ENCODE measurements at regions not wholly inside any gene's neighbourhood (a gene's known extent, or its start where the extent isn't known, plus 50 kb on each side); places are given as distances from the start of the nearest gene placed in this dataset.

DNA sequence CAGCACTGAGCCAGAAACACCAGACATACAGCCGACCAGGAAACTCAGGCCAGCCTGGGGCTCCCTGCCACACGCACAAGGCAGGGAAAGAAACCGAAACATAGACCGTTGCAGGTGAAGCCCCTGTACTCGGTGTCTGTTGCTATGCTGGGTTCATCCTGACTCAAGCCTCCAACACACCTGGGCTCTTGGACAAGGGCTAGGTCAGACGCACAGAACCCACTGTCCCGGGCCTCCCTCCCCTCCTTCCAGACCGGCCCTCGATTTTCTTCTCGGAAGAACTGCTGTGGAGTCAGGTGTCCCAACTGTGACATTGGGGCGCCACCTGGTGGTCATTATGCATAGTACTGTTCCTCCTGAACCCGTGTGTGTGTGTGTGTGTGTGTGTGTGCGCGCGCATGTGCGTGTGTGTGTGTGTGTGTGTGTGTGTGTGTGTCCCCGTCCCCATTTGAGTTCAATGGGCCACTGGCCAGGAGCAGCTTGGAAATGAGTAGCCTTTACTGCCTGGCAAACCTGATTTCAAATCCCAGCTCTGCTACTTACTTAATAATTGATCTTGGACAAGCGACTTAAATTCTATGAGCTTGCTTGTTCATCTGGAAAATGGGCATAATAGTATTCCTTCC is 55.4 kb upstream of the GLI2 start:
- Histone ChIP-seq H4K20me1 (ENCODE audit: insufficient read depth, low read length) (no peaks in the 10 kb centered on the region), H3K36me3 (ENCODE audit: insufficient read depth, low read length) (no peaks in the 10 kb centered on the region), H2AFZ (ENCODE audit: low read length) (no peak overlapping the region), H3K9me3 (ENCODE audit: low read depth, low read length) (no peaks in the 10 kb centered on the region), H3K4me2 (ENCODE audit: insufficient read depth, low read length) (peak overlapping the region; percentile 35), H3K27me3 (ENCODE audit: insufficient read depth, low read length) (no peaks in the 10 kb centered on the region), H3K27ac (ENCODE audit: low read depth, low read length) (no peak overlapping the region), H3K4me3 (ENCODE audit: insufficient read depth, low read length) (no peak overlapping the region), H3K79me2 (ENCODE audit: insufficient read depth, low read length) (no peaks in the 10 kb centered on the region), H3K4me1 (ENCODE audit: insufficient read depth, low read length) (peaks cover 33% of the 10 kb centered on the region)
- DNase-seq (ENCODE audit: insufficient read length, low spot score, missing footprints) = peak; percentile 96
- TF ChIP-seq, protein P1, sequence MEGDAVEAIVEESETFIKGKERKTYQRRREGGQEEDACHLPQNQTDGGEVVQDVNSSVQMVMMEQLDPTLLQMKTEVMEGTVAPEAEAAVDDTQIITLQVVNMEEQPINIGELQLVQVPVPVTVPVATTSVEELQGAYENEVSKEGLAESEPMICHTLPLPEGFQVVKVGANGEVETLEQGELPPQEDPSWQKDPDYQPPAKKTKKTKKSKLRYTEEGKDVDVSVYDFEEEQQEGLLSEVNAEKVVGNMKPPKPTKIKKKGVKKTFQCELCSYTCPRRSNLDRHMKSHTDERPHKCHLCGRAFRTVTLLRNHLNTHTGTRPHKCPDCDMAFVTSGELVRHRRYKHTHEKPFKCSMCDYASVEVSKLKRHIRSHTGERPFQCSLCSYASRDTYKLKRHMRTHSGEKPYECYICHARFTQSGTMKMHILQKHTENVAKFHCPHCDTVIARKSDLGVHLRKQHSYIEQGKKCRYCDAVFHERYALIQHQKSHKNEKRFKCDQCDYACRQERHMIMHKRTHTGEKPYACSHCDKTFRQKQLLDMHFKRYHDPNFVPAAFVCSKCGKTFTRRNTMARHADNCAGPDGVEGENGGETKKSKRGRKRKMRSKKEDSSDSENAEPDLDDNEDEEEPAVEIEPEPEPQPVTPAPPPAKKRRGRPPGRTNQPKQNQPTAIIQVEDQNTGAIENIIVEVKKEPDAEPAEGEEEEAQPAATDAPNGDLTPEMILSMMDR (IDR thresholded peaks at IDR 0.05; ENCODE audit: extremely low read depth, low read depth, low read length) = peak; percentile 63

DNA sequence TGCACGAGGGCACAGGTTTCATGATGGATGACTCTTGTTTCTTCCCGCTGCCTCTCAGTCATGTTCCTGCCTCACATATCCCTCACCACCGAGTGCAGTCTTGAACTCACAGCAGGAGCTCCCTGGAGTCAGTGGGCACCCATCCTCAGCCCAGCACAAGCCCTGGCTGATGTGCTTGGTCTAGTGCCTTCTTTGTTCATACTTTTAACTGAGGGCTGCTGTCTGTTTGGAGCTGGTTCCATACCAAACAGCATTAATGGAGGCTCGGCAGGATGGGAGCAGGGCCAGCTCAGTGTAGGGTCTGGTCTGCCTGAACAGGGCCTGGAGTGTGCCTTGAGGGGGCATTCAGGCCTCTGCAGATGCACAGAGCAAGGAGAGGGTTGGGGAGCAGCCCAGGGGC is 54.5 kb upstream of the GLI2 start:
- no peaks in the 10 kb centered on the region for H3K79me2 ChIP-seq (ENCODE audit: insufficient read depth, low read length)
- H3K27me3 ChIP-seq (ENCODE audit: insufficient read depth, low read length) = no peaks in the 10 kb centered on the region
- no peak for DNase-seq (ENCODE audit: insufficient read length, low spot score, missing footprints)
- peaks cover 33% of the 10 kb centered on the region for H3K4me1 ChIP-seq (ENCODE audit: insufficient read depth, low read length)
- no peaks in the 10 kb centered on the region for H3K9me3 ChIP-seq (ENCODE audit: low read depth, low read length)
- H4K20me1 ChIP-seq (ENCODE audit: insufficient read depth, low read length) = no peaks in the 10 kb centered on the region
- TF ChIP-seq, protein P1 (IDR thresholded peaks at IDR 0.05; ENCODE audit: extremely low read depth, low read depth, low read length) = no peak
- H3K4me2 ChIP-seq (ENCODE audit: insufficient read depth, low read length) = no peak overlapping the region
- no peaks in the 10 kb centered on the region for H3K36me3 ChIP-seq (ENCODE audit: insufficient read depth, low read length)
- no peak overlapping the region for H3K4me3 ChIP-seq (ENCODE audit: insufficient read depth, low read length)
- no peak overlapping the region for H2AFZ ChIP-seq (ENCODE audit: low read length)
- no peak overlapping the region for H3K27ac ChIP-seq (ENCODE audit: low read depth, low read length)

DNA sequence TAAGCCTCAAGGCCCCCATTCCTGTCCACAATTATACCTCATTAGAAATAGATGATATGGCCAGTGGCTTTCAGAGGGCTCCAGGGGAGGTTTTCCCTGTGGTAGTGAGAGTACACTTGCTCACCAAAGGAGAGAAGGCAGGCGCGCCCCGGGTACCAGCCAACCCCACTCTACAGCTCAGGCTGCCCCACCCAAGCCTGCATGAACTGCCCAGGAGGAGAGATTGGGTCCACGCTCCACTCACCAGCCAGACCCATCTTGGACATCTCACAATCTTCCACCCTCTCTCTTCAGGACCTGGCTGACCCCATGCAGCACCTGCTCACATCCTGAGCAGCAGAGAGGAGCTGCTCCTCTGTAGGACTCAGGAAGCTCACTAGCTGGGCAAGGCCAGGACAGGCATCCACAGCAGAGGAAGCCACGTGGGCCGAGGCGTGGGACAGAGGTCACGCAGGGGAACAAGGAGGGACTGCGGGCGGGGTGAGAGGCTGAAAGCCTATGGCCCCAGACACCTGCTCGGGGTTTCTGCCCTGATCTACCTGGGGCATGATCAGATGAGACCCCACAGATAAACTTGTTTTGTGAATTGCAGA is 53.9 kb upstream of the GLI2 start:
- Histone ChIP-seq H3K27ac (ENCODE audit: low read depth, low read length) (no peak overlapping the region), H2AFZ (ENCODE audit: low read length) (no peak overlapping the region), H3K9me3 (ENCODE audit: low read depth, low read length) (no peaks in the 10 kb centered on the region), H3K4me2 (ENCODE audit: insufficient read depth, low read length) (no peak overlapping the region), H3K36me3 (ENCODE audit: insufficient read depth, low read length) (no peaks in the 10 kb centered on the region), H4K20me1 (ENCODE audit: insufficient read depth, low read length) (no peaks in the 10 kb centered on the region), H3K27me3 (ENCODE audit: insufficient read depth, low read length) (no peaks in the 10 kb centered on the region), H3K4me3 (ENCODE audit: insufficient read depth, low read length) (no peak overlapping the region), H3K79me2 (ENCODE audit: insufficient read depth, low read length) (no peaks in the 10 kb centered on the region), H3K4me1 (ENCODE audit: insufficient read depth, low read length) (peaks cover 33% of the 10 kb centered on the region)
- no peak for DNase-seq (ENCODE audit: insufficient read length, low spot score, missing footprints)
- TF ChIP-seq, protein P1 (IDR thresholded peaks at IDR 0.05; ENCODE audit: extremely low read depth, low read depth, low read length) = no peak

DNA sequence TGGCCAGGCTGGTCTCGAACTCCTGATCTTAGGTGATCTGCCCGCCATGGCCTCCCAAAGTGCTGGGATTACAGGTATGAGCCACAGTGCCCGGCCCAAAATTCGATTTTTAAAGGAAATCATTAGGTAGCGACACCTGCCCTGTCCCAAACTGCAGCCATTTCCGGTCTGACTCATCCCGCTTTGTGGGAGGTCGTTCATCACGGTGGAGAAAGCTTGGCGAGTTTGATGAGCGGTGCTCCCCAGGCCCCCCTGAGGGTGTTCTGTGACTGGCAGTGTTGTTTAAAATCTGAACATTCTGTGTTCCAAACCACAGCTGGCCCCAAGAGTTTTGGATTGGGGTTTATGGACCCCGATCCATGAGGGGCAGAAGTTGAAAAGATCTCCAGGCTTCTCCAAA is 53.0 kb upstream of the GLI2 start:
- Histone ChIP-seq H3K4me1 (ENCODE audit: insufficient read depth, low read length) (peaks cover 26% of the 10 kb centered on the region), H3K27me3 (ENCODE audit: insufficient read depth, low read length) (no peaks in the 10 kb centered on the region), H3K4me3 (ENCODE audit: insufficient read depth, low read length) (no peak overlapping the region), H3K27ac (ENCODE audit: low read depth, low read length) (no peak overlapping the region), H2AFZ (ENCODE audit: low read length) (no peak overlapping the region), H3K36me3 (ENCODE audit: insufficient read depth, low read length) (no peaks in the 10 kb centered on the region), H4K20me1 (ENCODE audit: insufficient read depth, low read length) (no peaks in the 10 kb centered on the region), H3K4me2 (ENCODE audit: insufficient read depth, low read length) (no peak overlapping the region), H3K79me2 (ENCODE audit: insufficient read depth, low read length) (no peaks in the 10 kb centered on the region), H3K9me3 (ENCODE audit: low read depth, low read length) (no peaks in the 10 kb centered on the region)
- no peak for DNase-seq (ENCODE audit: insufficient read length, low spot score, missing footprints)
- TF ChIP-seq, protein P1 (IDR thresholded peaks at IDR 0.05; ENCODE audit: extremely low read depth, low read depth, low read length) = no peak
